Cardiac fibroblast (primary cell): ENCODE measurements at regions not wholly inside any gene's neighbourhood (a gene's known extent, or its start where the extent isn't known, plus 50 kb on each side); places are given as distances from the start of the nearest gene placed in this dataset.
A peak's percentile ranks its signal among the peaks of the same experiment; 100 is the strongest.
"Not testable (repeated sequence)": the region's sequence is repeated elsewhere in the genome, so short reads cannot be mapped to it uniquely, and the experiment has no call there.

Experiments
- DNase-seq, 2 donors: peaks; one replicate each; pipeline versions ENCODE4 v3.0.0 to v3.0.0-alpha.2; 2010; ENCODE audit warnings: low read depth in 2 of 2
- H3K4me3 ChIP-seq, 2 donors: replicated peaks in 1 of 2; 1 replicate in 1 of 2; 2 replicates in 1 of 2; pipeline ENCODE4 v1.5.1; 2011; ENCODE audit warnings: low read depth in 2 of 2, low read length in 2 of 2, mild to moderate bottlenecking in 2 of 2, moderate library complexity in 1 of 2
- CTCF ChIP-seq: IDR thresholded peaks from one replicate; pipeline ENCODE4 v1.5.1; 2011; ENCODE audit warnings: low read depth, mild to moderate bottlenecking, low read length, inconsistent platforms

- TF ChIP-seq CTCF = no peak
- DNase-seq = no peak
- no peak overlapping the region for H3K4me3 ChIP-seq
These were observed 159.1 kb upstream of the TTC29 start for GRCh38 chr4:147104768-147105167.

- H3K4me3 ChIP-seq = no peak overlapping the region
- DNase-seq = peak; percentile 45 to 69
- no peak for TF ChIP-seq CTCF
These were observed 162.7 kb upstream of the TTC29 start for GRCh38 chr4:147108409-147108808.

- TF ChIP-seq CTCF = no peak
- DNase-seq = no peak
- no peak overlapping the region for H3K4me3 ChIP-seq
These were observed 164.1 kb upstream of the TTC29 start for GRCh38 chr4:147109800-147110199.

- peak; percentile 60 to 66 for DNase-seq
- H3K4me3 ChIP-seq = no peak overlapping the region
- no peak for TF ChIP-seq CTCF
These were observed 165.1 kb upstream of the TTC29 start for GRCh38 chr4:147110473-147111367.

- not testable (repeated sequence) for H3K4me3 ChIP-seq, DNase-seq
These were observed 166.5 kb upstream of the TTC29 start for GRCh38 chr4:147112196-147112595.

- TF ChIP-seq CTCF = no peak
- no peak overlapping the region for H3K4me3 ChIP-seq
- peak in 1 of 2 donors; percentile 81 for DNase-seq
These were observed 171.8 kb upstream of the TTC29 start for GRCh38 chr4:147117431-147117830.

GRCh38 chr4:147118528-147118927, 172.9 kb upstream of the TTC29 start:
- peak; percentile 41 to 84 for DNase-seq
- no peak overlapping the region for H3K4me3 ChIP-seq
- TF ChIP-seq CTCF = no peak
